DLD1 (cell line): ENCODE measurements at regions not wholly inside any gene's neighbourhood (a gene's known extent, or its start where the extent isn't known, plus 50 kb on each side); places are given as distances from the start of the nearest gene placed in this dataset.

Experiments used
- in situ Hi-C: cut with HindIII; loops from 2 replicates; pipeline ENCODE4 v1.10.0; 2017; ENCODE audit warnings: low sequenced_read_pairs

- in situ Hi-C loops: no loop called here
These were observed 1544.5 kb upstream of the TENM3 start for GRCh38 chr4:180698550-180699195.

- in situ Hi-C loops: no loop called here
These were observed 1536.4 kb upstream of the TENM3 start for GRCh38 chr4:180706766-180707165.

GRCh38 chr4:180710628-180711337 lies 1532.4 kb upstream of the TENM3 start:
- in situ Hi-C loops: no loop called here

GRCh38 chr4:180717451-180718033 lies 1525.7 kb upstream of the TENM3 start:
- in situ Hi-C loops: no loop called here

GRCh38 chr4:180721356-180721755 lies 1521.8 kb upstream of the TENM3 start:
- in situ Hi-C loops: no loop called here

- in situ Hi-C loops: no loop called here
These were observed 1516.6 kb upstream of the TENM3 start for GRCh38 chr4:180726611-180727010.

- in situ Hi-C loops: no loop called here
These were observed 1515.7 kb upstream of the TENM3 start for GRCh38 chr4:180727478-180727877.

GRCh38 chr4:180734753-180735432 lies 1508.3 kb upstream of the TENM3 start:
- in situ Hi-C loops: no loop called here

- in situ Hi-C loops: no loop called here
These were observed 1501.5 kb upstream of the TENM3 start for GRCh38 chr4:180741703-180742102.

- in situ Hi-C loops: no loop called here
These were observed 1498.2 kb upstream of the TENM3 start for GRCh38 chr4:180745019-180745418.

GRCh38 chr4:180751009-180751408 lies 1492.2 kb upstream of the TENM3 start:
- in situ Hi-C loops: no loop called here

GRCh38 chr4:180757927-180758326 lies 1485.3 kb upstream of the TENM3 start:
- in situ Hi-C loops: no loop called here

GRCh38 chr4:180766045-180766444 lies 1477.2 kb upstream of the TENM3 start:
- in situ Hi-C loops: no loop called here

- in situ Hi-C loops: no loop called here
These were observed 1476.1 kb upstream of the TENM3 start for GRCh38 chr4:180766944-180767729.

GRCh38 chr4:180768610-180769009 lies 1474.6 kb upstream of the TENM3 start:
- in situ Hi-C loops: no loop called here

GRCh38 chr4:180769791-180770190 lies 1473.4 kb upstream of the TENM3 start:
- in situ Hi-C loops: no loop called here

- in situ Hi-C loops: no loop called here
These were observed 1472.9 kb upstream of the TENM3 start for GRCh38 chr4:180770265-180770664.

GRCh38 chr4:180784940-180785339 lies 1458.3 kb upstream of the TENM3 start:
- in situ Hi-C loops: no loop called here

GRCh38 chr4:180788729-180789128 lies 1454.5 kb upstream of the TENM3 start:
- in situ Hi-C loops: no loop called here

- in situ Hi-C loops: no loop called here
These were observed 1453.3 kb upstream of the TENM3 start for GRCh38 chr4:180789929-180790328.

GRCh38 chr4:180790471-180790870 lies 1452.7 kb upstream of the TENM3 start:
- in situ Hi-C loops: no loop called here
